Esophagus squamous epithelium (tissue), 5 donors: ENCODE measurements at regions not wholly inside any gene's neighbourhood (a gene's known extent, or its start where the extent isn't known, plus 50 kb on each side); places are given as distances from the start of the nearest gene placed in this dataset.

Source experiments
- DNase-seq: peaks from one replicate; lab custom pipeline; 2025; lab: John Stamatoyannopoulos, UW
- H3K27ac ChIP-seq, 4 donors: fragments of 200-600 bp; sonication (generic); one replicate each; pipeline ENCODE4 v1.5.1; 2016 to 2019; ENCODE audit warnings: mild to moderate bottlenecking in 1 of 4
- H3K27me3 ChIP-seq, 4 donors: fragments of 200-600 bp; sonication (generic); 1 replicate in 3 of 4; 2 replicates in 1 of 4; pipeline versions ENCODE4 v1.5.1 to v1.6.0; 2017 to 2021; ENCODE audit warnings: antibody characterized with exemption in 1 of 4
- H3K36me3 ChIP-seq, 3 donors: fragments of 200-600 bp; sonication (generic); one replicate each; pipeline ENCODE4 v1.5.1; 2016 to 2019
- H3K4me1 ChIP-seq, 3 donors: fragments of 200-600 bp; sonication (generic); one replicate each; pipeline ENCODE4 v1.5.1; 2017 to 2019
- H3K4me3 ChIP-seq, 4 donors: fragments of 200-600 bp; sonication (generic); 1 replicate in 3 of 4; 2 replicates in 1 of 4; pipeline ENCODE4 v1.5.1; 2016 to 2019; ENCODE audit warnings: mild to moderate bottlenecking in 2 of 4, moderate library complexity in 1 of 4
- H3K9me3 ChIP-seq, 3 donors: fragments of 200-600 bp; sonication (generic); one replicate each; pipeline ENCODE4 v1.5.1; 2016 to 2019
- POLR2A ChIP-seq, 4 donors: fragments of 450-650 bp; IDR thresholded peaks; one replicate each; pipeline ENCODE4 v1.6.1; 2017; ENCODE audit warnings: antibody characterized with exemption in 4 of 4, mild to moderate bottlenecking in 4 of 4, moderate library complexity in 3 of 4
- WGBS, 2 donors: methylation state at CpG; one replicate each; pipeline ENCODE4 v1.1.5; 2018; 5-methylcytosine and 5-hydroxymethylcytosine counted together
- intact Hi-C: fragments of 100-400 bp; cut with DNase I; formaldehyde crosslinking; loops from one replicate; pipeline ENCODE4 v1.15.0; 2022
- TF ChIP-seq, protein P1 (sequence below), 6 experiments: fragments of 450-650 bp in 4 of 6; fragments of 200-600 bp in 2 of 6; sonication (generic) in 2 of 6; IDR thresholded peaks; one replicate each; pipeline ENCODE4 v1.5.1; 2016 to 2019; ENCODE audit warnings: antibody characterized with exemption in 6 of 6, mild to moderate bottlenecking in 4 of 6, moderate library complexity in 4 of 6
- donor health status: DM: yes; HTN: yes; CAD: no.

DNA sequence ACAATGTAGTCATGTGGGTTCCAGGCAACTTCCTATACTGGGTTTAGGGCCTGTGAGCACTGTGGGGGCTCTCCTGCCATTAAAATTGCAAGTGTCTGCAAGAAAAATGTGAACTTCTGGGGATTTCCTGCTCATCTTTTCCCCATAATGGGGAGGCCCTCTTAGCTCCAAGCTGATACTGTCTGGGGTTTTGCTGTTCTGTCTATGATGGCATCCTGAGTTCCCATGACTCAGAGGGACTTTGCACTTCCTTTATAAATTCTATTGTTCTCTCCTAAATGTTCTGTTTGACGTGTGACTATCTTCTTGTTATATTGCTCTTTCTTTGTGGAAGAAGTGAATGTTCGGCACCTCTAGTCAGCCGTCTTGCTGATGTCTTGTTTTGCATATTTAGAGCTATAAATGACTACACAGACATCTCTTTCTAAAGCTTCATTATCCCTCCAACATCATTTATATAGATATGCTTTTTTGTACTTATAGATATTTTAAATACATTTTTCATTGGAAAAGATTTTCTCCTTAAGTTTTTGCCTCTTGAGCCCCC, 465.8 kb downstream of the NAF1 start:
- Histone ChIP-seq H3K36me3 (no peaks in the 10 kb centered on the region), H3K9me3 (no peaks in the 10 kb centered on the region), H3K4me3 (no peak overlapping the region), H3K4me1 (no peaks in the 10 kb centered on the region), H3K27me3 (no peaks in the 10 kb centered on the region), H3K27ac (no peak overlapping the region)
- WGBS, 2 donors = 64 to 77% methylated on average over 3 of the region's 3 CpGs
- intact Hi-C loops = no loop called here
- TF ChIP-seq POLR2A (IDR thresholded peaks at IDR 0.05) = no peak
- TF ChIP-seq, protein P1, sequence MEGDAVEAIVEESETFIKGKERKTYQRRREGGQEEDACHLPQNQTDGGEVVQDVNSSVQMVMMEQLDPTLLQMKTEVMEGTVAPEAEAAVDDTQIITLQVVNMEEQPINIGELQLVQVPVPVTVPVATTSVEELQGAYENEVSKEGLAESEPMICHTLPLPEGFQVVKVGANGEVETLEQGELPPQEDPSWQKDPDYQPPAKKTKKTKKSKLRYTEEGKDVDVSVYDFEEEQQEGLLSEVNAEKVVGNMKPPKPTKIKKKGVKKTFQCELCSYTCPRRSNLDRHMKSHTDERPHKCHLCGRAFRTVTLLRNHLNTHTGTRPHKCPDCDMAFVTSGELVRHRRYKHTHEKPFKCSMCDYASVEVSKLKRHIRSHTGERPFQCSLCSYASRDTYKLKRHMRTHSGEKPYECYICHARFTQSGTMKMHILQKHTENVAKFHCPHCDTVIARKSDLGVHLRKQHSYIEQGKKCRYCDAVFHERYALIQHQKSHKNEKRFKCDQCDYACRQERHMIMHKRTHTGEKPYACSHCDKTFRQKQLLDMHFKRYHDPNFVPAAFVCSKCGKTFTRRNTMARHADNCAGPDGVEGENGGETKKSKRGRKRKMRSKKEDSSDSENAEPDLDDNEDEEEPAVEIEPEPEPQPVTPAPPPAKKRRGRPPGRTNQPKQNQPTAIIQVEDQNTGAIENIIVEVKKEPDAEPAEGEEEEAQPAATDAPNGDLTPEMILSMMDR (IDR thresholded peaks at IDR 0.05) = no peak
- DNase-seq = no peak

DNA sequence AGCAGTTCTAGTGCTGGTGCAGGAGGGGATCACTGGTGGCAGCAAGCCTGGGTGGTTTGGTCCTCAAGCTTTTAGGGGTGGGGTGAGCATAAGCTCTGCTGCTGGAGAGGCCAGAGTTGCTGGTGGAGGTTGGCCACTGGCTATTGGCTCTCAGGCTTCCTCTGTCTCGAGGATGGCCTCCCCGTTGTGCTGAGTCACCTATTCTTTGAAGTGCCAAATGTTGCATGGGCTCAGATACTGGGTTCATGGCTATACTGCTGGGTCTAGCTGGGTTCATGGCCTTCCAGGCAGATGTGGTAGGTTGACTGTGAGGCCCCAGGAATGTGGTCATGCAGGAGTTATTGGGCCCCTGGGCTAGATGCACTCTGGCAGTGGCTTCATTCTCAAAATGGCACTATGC, 466.3 kb downstream of the NAF1 start:
- H3K27me3 ChIP-seq = no peaks in the 10 kb centered on the region
- no peak overlapping the region for H3K27ac ChIP-seq
- 58% methylated on average over 2 of the region's 2 CpGs; no CpG with 5 or more reads in 1 of the 2 donors for WGBS, 2 donors
- DNase-seq = no peak
- H3K4me1 ChIP-seq = no peaks in the 10 kb centered on the region
- H3K4me3 ChIP-seq = no peak overlapping the region
- no peaks in the 10 kb centered on the region for H3K36me3 ChIP-seq
- TF ChIP-seq, protein P1 (IDR thresholded peaks at IDR 0.05) = no peak
- TF ChIP-seq POLR2A (IDR thresholded peaks at IDR 0.05) = no peak
- peaks cover 0 to 1% (median 0%) of the 10 kb centered on the region in 3 donors for H3K9me3 ChIP-seq
- intact Hi-C loops = no loop called here

DNA sequence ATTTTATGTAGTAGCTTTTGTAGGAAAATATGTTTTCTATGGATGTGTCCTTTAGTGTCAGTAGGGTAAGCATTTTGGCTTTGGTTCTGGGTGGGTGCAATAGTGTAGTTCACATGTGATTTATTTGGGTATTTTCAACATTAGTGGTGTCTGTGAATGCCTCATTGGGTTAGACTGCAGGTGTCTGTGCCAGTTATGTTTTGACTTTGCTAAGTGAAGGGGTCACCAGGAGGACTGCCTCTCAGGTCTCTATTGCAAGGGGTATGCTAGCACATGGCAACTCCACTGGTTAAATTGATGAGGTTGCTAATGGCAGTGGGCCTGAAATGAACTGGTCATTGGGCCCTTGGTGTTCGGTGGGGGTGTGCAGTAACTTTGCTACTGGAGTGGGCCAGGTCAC, 467.1 kb downstream of the NAF1 start:
- 60% methylated on average over 1 of the region's 1 CpG; no CpG with 5 or more reads in 1 of the 2 donors for WGBS, 2 donors
- no peak for TF ChIP-seq POLR2A (IDR thresholded peaks at IDR 0.05)
- TF ChIP-seq, protein P1 (IDR thresholded peaks at IDR 0.05) = no peak
- no peaks in the 10 kb centered on the region for H3K36me3 ChIP-seq
- H3K9me3 ChIP-seq = peaks cover 0 to 5% (median 0%) of the 10 kb centered on the region in 3 donors
- DNase-seq = no peak
- no peak overlapping the region for H3K4me3 ChIP-seq
- H3K27me3 ChIP-seq = no peaks in the 10 kb centered on the region
- intact Hi-C loops = no loop called here
- no peak overlapping the region for H3K27ac ChIP-seq
- H3K4me1 ChIP-seq = no peaks in the 10 kb centered on the region

DNA sequence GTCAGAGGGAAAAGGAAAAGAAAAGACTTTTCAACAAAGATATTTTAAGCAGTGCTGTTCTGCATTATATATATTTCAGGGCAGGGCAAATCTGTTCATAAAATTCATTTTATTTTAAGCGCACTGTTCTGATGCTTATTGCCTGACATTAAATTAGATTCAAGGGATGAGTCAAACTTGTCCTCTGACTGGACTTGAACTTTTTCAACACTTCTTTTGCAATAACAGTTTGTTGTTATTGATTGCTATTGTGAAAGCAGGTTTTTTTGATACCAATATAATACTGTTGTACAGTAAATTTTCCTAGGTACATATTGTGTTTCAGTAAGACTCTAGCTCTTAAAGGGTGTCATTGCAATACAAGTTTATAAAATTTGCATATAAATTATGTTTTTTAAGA, 481.3 kb downstream of the NAF1 start:
- 76 to 96% methylated on average over 1 of the region's 1 CpG for WGBS, 2 donors

DNA sequence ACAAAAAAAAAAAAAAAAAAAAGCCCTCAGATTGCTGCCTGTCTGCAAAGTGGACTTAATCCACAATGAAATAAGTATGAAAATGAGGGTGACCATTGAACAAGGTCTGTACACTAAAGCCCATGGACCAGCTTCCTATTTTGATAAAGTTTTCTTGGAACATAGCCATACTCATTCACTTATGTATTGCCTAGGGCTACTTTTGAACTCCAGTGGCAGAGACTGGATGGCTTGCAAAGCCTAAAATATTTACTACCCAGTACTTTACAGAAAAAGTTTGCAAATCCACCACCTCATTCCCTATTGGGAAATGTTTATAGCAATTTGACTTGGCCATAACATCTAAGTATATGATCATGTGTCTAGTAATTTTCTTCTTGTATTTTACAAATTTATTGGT, 481.7 kb downstream of the NAF1 start:
- no peak for DNase-seq
- Histone ChIP-seq H3K4me1 (peaks cover 0 to 3% (median 0%) of the 10 kb centered on the region in 3 donors), H3K36me3 (no peaks in the 10 kb centered on the region), H3K4me3 (no peak overlapping the region), H3K27me3 (no peaks in the 10 kb centered on the region), H3K9me3 (no peaks in the 10 kb centered on the region), H3K27ac (no peak overlapping the region)
- TF ChIP-seq, protein P1 (IDR thresholded peaks at IDR 0.05) = no peak
- no peak for TF ChIP-seq POLR2A (IDR thresholded peaks at IDR 0.05)
- intact Hi-C loops = no loop called here

More for the DNA sequence above, 481.3 kb downstream of the NAF1 start:
- DNase-seq = no peak
- no peak overlapping the region for H3K4me3 ChIP-seq
- H3K4me1 ChIP-seq = peaks cover 0 to 3% (median 0%) of the 10 kb centered on the region in 3 donors
- no peaks in the 10 kb centered on the region for H3K36me3 ChIP-seq
- TF ChIP-seq POLR2A (IDR thresholded peaks at IDR 0.05) = no peak
- TF ChIP-seq, protein P1 (IDR thresholded peaks at IDR 0.05) = no peak
- H3K27ac ChIP-seq = no peak overlapping the region
- no peaks in the 10 kb centered on the region for H3K27me3 ChIP-seq
- intact Hi-C loops = no loop called here
- no peaks in the 10 kb centered on the region for H3K9me3 ChIP-seq
